ENCODE measurements at regions not wholly inside any gene's neighbourhood (a gene's known extent, or its start where the extent isn't known, plus 50 kb on each side); places are given as distances from the start of the nearest gene placed in this dataset.

DNA sequence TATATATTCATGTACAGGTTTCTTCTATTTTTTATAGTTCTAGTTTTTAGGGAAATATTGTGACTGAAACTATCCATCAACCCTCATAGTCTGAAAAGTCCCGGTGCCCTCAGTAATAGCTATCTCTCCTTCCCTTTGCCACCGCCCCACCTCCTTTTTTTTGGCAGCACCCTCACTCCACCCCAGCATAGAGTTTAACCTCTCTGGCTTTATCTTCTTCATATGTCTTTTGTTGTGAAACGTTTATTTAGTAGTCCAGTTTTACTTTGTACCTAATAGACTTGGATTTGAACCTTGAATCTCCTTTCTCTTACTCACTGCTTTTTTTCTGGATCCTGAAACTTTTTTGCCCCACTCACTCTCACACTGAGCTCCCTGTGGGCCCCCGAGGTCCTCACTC is 109.5 kb downstream of the BBS10 start:
- Histone ChIP-seq H2AFZ (ENCODE audit: low read depth) (no peak overlapping the region), H3K9me3 (no peaks in the 10 kb centered on the region), H3K4me2 (no peak overlapping the region), H3F3A (replicated peaks; ENCODE audit: insufficient read depth) (peaks cover 11% of the 10 kb centered on the region), H3K27me3 (ENCODE audit: insufficient read depth) (no peaks in the 10 kb centered on the region), H3K27ac (ENCODE audit: low read depth in 2 of 2, low read length in 1 of 2) (no peak overlapping the region), H3K4me1 (ENCODE audit: control insufficient read depth in 1 of 2, insufficient read depth in 2 of 2, low read depth in 1 of 2, low read length in 1 of 2) (0 out of 4 replicates have a peak, but pooled peaks cover 0 to 8% of the 10 kb centered on the region in 2 experiments), H3K9me2 (no peaks in the 10 kb centered on the region), H3K36me3 (replicated peaks in 1 of 2; ENCODE audit: control insufficient read depth in 1 of 2, insufficient read depth in 2 of 2, low read length in 1 of 2) (no peaks in the 10 kb centered on the region), H4K20me1 (ENCODE audit: insufficient read depth) (no peaks in the 10 kb centered on the region), H3K4me3 (ENCODE audit: low read depth in 2 of 2, low read length in 1 of 2) (no peak overlapping the region), H3K9ac (no peak overlapping the region), H3K79me2 (ENCODE audit: insufficient read depth) (no peaks in the 10 kb centered on the region)
- DNase-seq, result no peak
- CTCF ChIA-PET, result interaction anchor here (0.6 kb wide), 1 partner anchor 1128 kb away, joined by 3 read pairs; no protein-coding TSS in a partner anchor
- POLR2A ChIA-PET, result no interaction called here
- WGBS (ENCODE audit: low lambda C conversion rate), result 59% methylated on average over 4 of the region's 4 CpGs
- TF ChIP-seq SMC3 (IDR thresholded peaks at IDR 0.05; ENCODE audit: low read depth, low read length), result no peak
- no peak for TF ChIP-seq FOXJ3 (CRISPR knock-in tag; IDR thresholded peaks at IDR 0.05)
- TF ChIP-seq ELF1 (IDR thresholded peaks at IDR 0.05), result no peak
- TF ChIP-seq, protein P1, sequence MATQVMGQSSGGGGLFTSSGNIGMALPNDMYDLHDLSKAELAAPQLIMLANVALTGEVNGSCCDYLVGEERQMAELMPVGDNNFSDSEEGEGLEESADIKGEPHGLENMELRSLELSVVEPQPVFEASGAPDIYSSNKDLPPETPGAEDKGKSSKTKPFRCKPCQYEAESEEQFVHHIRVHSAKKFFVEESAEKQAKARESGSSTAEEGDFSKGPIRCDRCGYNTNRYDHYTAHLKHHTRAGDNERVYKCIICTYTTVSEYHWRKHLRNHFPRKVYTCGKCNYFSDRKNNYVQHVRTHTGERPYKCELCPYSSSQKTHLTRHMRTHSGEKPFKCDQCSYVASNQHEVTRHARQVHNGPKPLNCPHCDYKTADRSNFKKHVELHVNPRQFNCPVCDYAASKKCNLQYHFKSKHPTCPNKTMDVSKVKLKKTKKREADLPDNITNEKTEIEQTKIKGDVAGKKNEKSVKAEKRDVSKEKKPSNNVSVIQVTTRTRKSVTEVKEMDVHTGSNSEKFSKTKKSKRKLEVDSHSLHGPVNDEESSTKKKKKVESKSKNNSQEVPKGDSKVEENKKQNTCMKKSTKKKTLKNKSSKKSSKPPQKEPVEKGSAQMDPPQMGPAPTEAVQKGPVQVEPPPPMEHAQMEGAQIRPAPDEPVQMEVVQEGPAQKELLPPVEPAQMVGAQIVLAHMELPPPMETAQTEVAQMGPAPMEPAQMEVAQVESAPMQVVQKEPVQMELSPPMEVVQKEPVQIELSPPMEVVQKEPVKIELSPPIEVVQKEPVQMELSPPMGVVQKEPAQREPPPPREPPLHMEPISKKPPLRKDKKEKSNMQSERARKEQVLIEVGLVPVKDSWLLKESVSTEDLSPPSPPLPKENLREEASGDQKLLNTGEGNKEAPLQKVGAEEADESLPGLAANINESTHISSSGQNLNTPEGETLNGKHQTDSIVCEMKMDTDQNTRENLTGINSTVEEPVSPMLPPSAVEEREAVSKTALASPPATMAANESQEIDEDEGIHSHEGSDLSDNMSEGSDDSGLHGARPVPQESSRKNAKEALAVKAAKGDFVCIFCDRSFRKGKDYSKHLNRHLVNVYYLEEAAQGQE (IDR thresholded peaks at IDR 0.05; ENCODE audit: low read depth, low read length), result no peak
- no peak for TF ChIP-seq FOXM1 (IDR thresholded peaks at IDR 0.05; ENCODE audit: low read depth)
- TF ChIP-seq, protein P2, sequence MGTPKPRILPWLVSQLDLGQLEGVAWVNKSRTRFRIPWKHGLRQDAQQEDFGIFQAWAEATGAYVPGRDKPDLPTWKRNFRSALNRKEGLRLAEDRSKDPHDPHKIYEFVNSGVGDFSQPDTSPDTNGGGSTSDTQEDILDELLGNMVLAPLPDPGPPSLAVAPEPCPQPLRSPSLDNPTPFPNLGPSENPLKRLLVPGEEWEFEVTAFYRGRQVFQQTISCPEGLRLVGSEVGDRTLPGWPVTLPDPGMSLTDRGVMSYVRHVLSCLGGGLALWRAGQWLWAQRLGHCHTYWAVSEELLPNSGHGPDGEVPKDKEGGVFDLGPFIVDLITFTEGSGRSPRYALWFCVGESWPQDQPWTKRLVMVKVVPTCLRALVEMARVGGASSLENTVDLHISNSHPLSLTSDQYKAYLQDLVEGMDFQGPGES (IDR thresholded peaks at IDR 0.05; ENCODE audit: low read depth, low read length), result no peak
- TF ChIP-seq RAD21 (IDR thresholded peaks at IDR 0.05; ENCODE audit: low read length), result no peak
- TF ChIP-seq TAF1 (IDR thresholded peaks at IDR 0.05; ENCODE audit: borderline replicate concordance, low read depth, low read length), result no peak
- TF ChIP-seq, protein P3, sequence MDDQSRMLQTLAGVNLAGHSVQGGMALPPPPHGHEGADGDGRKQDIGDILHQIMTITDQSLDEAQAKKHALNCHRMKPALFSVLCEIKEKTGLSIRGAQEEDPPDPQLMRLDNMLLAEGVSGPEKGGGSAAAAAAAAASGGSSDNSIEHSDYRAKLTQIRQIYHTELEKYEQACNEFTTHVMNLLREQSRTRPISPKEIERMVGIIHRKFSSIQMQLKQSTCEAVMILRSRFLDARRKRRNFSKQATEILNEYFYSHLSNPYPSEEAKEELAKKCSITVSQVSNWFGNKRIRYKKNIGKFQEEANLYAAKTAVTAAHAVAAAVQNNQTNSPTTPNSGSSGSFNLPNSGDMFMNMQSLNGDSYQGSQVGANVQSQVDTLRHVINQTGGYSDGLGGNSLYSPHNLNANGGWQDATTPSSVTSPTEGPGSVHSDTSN (IDR thresholded peaks at IDR 0.05), result no peak
- no peak for TF ChIP-seq TCF12 (IDR thresholded peaks at IDR 0.05)
- TF ChIP-seq, protein P4, sequence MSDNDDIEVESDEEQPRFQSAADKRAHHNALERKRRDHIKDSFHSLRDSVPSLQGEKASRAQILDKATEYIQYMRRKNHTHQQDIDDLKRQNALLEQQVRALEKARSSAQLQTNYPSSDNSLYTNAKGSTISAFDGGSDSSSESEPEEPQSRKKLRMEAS (IDR thresholded peaks at IDR 0.05; ENCODE audit: low read depth), result no peak

DNA sequence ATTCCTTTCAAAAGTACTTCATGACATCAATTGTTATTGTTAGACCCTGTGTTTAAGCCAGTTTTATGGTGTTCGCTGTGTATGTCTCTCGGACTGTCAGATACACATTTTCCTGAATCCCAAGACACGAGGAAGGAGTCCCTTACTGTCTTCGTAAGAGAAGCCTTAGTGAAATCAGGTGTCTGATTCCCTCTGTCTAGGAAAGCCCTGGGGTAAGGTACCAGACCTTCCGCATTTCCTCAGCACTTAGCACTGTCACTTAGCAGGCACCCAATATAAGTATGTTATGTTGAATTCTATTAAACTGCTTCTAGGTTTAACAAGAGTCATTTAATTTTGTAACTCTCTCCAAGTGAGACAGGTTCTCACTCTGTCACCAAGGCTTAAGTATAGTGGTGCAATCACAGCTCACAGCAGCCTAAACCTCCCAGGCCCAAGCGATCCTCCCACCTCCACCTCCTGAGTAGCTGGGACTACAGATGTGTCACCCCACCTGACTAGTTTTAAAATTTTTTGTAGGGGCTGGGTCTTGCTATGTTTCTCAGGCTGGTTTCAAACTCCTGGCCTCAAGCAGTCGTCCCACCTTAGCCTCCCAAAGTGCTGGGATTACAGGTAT is 111.0 kb downstream of the BBS10 start:
- H3K9me2 ChIP-seq, result no peaks in the 10 kb centered on the region
- ChIA-PET POLR2A (no interaction called here), CTCF (no interaction called here)
- no peaks in the 10 kb centered on the region for H3K36me3 ChIP-seq (replicated peaks in 1 of 2; ENCODE audit: control insufficient read depth in 1 of 2, insufficient read depth in 2 of 2, low read length in 1 of 2)
- WGBS (ENCODE audit: low lambda C conversion rate), result 92% methylated on average over 7 of the region's 7 CpGs
- H3K4me1 ChIP-seq (ENCODE audit: control insufficient read depth in 1 of 2, insufficient read depth in 2 of 2, low read depth in 1 of 2, low read length in 1 of 2), result 0 out of 4 replicates have a peak, but pooled peaks cover 0 to 8% of the 10 kb centered on the region in 2 experiments
- H3K79me2 ChIP-seq (ENCODE audit: insufficient read depth), result no peaks in the 10 kb centered on the region
- no peak overlapping the region for H3K9ac ChIP-seq
- no peak for DNase-seq
- H4K20me1 ChIP-seq (ENCODE audit: insufficient read depth), result no peaks in the 10 kb centered on the region
- peaks cover under 1% of the 10 kb centered on the region for H3F3A ChIP-seq (replicated peaks; ENCODE audit: insufficient read depth)
- no peak overlapping the region for H3K27ac ChIP-seq (ENCODE audit: low read depth in 2 of 2, low read length in 1 of 2)
- no peaks in the 10 kb centered on the region for H3K9me3 ChIP-seq
- no peak overlapping the region for H3K4me3 ChIP-seq (ENCODE audit: low read depth in 2 of 2, low read length in 1 of 2)
- H2AFZ ChIP-seq (ENCODE audit: low read depth), result no peak overlapping the region
- H3K27me3 ChIP-seq (ENCODE audit: insufficient read depth), result no peaks in the 10 kb centered on the region
- TF ChIP-seq YY1 (IDR thresholded peaks at IDR 0.05; ENCODE audit: low read depth) (no peak), GABPA (IDR thresholded peaks at IDR 0.05; ENCODE audit: low read depth) (no peak), EP300 (IDR thresholded peaks at IDR 0.05; ENCODE audit: borderline replicate concordance in 1 of 2, low read depth in 1 of 2, low read length in 1 of 2) (no peak), TCF12 (IDR thresholded peaks at IDR 0.05) (no peak)
- TF ChIP-seq, protein P4 (IDR thresholded peaks at IDR 0.05; ENCODE audit: low read depth), result no peak
- TF ChIP-seq, protein P5, sequence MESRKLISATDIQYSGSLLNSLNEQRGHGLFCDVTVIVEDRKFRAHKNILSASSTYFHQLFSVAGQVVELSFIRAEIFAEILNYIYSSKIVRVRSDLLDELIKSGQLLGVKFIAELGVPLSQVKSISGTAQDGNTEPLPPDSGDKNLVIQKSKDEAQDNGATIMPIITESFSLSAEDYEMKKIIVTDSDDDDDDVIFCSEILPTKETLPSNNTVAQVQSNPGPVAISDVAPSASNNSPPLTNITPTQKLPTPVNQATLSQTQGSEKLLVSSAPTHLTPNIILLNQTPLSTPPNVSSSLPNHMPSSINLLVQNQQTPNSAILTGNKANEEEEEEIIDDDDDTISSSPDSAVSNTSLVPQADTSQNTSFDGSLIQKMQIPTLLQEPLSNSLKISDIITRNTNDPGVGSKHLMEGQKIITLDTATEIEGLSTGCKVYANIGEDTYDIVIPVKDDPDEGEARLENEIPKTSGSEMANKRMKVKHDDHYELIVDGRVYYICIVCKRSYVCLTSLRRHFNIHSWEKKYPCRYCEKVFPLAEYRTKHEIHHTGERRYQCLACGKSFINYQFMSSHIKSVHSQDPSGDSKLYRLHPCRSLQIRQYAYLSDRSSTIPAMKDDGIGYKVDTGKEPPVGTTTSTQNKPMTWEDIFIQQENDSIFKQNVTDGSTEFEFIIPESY (IDR thresholded peaks at IDR 0.05; ENCODE audit: borderline replicate concordance, low read depth), result no peak
- H3K4me2 ChIP-seq, result no peak overlapping the region
